Esophagus mucosa (tissue), 1 donor: ENCODE measurements at regions not wholly inside any gene's neighbourhood (a gene's known extent, or its start where the extent isn't known, plus 50 kb on each side); places are given as distances from the start of the nearest gene placed in this dataset.
A peak's percentile ranks its signal among the peaks of the same experiment; 100 is the strongest.

ENCODE experiments used
- ATAC-seq: fragments of 200-7000 bp; cut with Tn5 transposase; one replicate; pipeline ENCODE4 v1.9.1; 2020
- donor health status: DM: yes; HTN: yes; CAD: no.

DNA sequence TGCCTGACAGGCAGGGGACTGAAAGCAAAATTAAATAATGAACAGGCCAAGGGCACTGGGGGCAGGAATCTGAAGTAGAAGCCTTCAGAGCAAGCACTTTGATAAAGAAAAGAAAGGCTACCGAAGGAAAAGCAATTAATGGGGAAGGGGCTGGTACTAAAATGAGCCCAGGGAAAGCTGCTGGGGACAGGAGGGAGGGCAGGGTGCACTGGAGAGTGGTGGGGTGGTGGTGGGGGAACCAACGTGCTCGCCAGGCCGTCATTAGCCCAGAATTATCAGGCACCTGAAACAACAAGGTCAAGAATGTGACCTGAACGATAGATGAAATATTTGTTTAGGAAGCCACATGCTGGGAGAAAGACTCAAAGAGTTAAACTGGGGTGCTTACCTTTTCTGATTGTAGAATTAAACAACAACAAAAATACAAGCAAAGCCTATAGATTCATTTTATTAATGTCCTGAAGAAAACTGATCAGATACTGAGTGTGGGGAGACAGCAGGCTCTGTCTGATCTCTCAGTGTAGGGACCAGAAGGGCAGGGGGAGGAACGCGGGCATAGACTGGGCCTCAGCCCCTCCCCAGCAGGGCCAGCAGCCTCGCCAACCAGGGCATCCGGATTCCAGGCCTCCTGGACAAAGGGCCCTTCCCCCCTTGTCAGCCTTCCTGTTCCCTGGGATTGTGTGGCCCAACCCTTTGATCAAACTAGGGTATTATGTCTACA, 239.7 kb upstream of the KLF3 start:
- ATAC-seq: no peak

DNA sequence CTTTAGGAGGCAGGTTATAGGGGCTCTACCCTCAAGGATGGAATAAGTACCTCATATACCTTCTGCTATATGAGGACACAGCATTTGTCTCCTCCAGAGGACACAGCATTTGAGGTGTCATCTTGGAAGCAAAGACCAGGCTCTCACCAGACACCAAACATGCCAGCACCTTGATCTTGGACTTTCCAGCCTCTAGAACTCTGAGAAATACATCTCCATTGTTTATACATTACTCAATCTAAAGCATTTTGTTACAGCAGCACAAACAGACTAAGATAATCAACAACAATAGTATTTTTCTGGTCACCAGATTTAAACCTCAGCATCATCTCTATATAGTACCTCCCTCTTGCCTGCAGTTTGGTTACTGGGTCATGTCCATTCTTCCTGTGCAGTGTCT, 237.5 kb upstream of the KLF3 start:
- ATAC-seq: no peak

DNA sequence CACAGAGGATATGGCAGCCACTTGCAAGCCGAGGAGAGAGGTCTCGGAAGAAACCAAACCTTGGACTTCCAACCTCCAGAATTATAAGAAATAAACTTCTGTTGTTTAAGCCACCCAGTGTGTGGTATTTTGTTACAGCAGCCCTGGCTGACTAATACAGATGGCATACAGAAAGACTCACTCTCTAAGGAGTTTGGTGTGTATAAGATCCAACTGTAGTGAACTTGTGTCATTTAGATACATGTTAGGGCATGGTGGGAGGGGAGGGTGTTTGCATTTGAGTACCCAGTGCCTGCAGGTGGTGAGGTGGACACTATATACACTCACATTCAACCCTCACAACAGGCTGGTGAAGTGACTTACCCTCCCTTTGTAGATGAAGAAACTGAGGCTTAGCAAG, 233.2 kb upstream of the KLF3 start:
- ATAC-seq: no peak

DNA sequence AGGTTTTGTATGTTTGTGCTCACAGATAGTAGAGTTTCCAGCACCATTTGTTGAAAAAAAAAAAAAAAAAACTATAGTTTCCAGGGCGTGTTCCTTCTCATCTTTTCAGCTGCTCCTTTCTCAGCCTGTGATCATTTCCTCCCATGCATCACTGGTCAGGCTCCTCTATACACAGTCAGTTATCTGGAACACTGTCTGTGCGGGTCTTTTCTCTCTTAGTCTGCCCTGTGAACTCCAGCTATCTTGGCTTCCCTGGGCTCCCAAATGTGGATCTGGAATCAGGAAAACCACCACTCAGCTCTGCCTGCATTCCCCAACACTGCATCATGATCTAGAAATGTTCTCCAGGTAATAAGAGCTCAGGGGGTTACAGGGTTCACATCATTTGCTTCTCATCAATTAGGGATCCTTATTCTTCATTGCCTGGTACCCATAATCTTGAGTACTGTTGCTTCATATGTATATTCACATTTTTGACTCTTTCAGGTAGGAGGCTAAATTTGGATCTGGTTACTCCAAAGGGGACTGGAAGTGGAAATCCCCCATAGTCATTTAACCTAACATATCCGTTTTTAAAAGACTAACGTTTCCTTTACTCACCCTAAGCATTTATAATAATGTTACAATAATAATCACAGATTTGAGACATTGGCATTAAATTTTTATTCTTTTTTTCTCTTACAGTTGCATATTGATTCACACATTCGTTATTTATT, 221.8 kb upstream of the KLF3 start:
- no peak for ATAC-seq

DNA sequence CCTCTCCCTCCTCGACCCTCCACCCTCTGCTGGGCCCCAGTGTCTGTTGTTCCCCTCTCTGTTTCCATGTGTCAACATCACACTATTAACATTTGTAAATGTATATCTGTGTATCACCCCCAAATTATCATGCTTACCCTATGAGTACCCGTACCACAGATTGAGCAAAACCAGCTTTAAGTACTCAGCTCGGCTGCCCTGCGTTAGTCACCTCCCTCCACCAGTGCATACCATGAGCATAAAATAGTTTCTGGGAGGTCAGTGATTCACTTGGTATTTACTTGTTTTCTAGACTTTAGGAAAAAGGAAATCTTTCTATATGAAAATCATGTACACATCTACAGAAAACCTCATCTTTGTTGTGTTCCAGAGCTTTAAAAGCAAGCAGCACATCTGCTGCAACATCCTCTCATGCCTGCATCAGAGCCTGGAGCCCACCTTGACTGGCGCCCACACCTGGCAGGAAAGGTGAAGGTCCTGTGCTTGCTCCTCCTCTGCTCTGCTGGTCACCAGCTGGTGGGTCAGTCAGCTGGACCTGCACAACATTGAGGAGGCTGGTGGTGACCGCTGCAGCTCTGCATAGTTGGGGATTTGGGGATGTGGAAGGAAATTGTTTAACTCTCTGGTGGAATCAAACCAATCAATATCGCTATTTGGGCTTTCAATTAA, 214.4 kb upstream of the KLF3 start:
- ATAC-seq: no peak

DNA sequence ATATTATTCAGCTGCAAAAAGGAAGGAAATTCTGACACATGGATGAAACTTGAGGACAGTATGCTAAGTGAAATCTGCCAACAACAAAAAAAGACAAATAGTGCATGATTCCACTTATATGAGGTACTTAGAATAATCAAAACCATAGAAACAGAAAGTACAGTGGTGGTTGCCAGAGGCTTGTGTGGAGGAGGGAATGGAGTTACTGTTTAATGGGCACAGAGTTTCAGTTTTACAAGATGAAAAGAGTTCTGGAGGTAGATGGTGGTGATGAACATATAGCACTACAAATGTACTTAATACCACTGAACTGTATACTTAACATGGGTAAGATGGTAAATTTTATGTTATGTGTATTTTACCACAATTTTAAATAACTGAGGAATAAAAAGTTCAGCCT, 212.0 kb upstream of the KLF3 start:
- ATAC-seq: no peak

DNA sequence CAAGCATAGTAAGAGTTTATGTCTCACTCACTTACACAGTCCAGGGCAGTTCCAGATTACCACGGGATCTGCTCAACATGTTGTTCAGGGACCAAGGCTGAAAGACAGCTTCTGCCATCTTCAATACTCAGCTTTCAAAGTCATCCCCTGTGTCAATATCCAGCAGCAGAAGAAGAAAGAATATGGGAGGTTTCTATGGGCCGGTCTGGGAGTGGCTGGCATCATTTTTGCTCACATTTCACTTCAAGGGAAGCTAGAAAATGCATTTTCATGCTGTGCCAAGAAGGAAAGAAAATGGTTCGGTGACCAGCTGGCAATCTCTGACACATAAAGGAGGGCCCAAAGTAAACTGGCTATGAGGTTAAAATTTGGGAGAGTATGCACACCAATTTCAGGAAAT, 211.5 kb upstream of the KLF3 start:
- ATAC-seq: peak; percentile 17

DNA sequence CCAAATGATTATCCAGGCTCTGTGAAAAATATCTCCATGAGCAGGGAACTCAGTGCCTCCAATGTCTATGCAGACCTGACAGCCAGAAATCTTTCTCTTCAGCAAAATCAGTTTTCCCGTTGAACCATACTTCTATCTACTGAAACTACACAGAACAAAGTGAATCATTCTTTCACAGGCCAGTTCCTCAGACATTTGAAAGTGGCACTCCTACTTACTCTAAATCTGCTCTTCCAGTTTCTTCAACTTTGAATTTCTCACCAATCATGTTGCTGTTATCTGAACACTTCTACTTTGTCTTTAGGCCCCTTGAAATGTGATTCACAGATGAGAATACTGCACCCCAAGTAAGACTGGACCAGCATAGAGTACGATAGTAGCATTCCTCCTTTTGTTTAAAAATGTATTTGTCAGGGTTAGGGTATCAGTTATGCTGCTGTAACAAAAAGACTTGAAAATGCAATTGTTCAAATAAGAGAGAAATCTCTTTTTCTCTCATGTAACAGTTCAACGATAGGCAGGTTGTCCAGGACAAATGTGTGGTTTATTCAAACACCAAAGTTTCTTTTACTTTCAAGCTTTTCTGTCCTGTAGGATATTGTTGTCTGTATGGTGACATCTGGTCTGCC, 210.6 kb upstream of the KLF3 start:
- no peak for ATAC-seq

DNA sequence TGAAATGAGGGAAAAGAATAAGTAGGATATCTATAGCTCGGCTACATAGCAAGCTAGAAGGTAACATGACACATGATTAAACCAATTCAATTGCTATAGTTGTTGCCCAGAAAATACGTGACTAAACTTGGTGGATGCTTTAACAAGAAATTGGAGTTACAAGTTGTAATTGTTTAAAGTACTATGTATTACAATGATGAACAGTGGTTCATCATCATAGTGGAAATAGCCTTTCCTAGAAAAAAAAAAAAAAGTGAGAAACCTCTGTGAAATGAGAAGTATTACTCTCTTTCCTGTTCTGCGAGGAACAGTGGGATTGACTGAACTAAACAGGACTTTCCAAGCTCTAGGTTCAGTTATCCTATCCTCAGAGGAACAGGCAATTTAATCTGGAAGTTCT, 209.7 kb upstream of the KLF3 start:
- ATAC-seq: no peak

DNA sequence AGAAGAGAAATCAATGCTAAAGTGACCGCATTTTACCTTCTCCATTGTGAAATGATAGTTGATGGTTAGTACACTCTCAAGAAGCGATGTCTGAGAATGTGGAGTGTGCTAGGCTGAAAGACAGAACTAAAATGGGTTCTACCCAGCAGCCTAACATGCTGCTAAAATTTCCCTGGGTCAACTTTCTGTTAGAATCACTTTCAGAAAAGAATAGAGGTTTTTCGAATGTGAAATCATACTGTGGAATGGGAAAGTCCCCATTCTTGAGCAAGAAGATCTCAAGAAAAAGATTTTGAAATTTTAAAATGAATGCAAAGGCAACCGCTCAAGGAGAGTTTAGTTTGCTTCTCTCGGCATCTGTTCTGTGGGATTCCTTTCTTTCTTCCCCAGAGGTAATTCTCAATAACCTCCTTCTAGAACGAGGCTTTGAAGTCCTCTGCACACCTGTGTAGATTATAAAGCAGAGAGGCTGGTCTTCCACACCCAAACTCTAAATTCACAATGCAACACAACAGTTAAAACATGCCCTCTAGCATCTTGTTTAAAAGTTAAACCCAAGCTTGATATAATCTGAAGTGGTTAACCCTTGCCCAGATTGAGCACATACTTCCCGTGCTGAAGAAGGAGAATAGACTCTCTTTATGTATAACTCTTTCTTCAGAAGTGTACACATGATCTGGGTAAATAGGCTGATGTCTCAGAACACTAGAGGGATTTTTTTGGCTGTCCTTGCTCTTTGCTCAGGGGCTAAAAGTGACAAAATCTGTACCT, 208.7 kb upstream of the KLF3 start:
- ATAC-seq: no peak

DNA sequence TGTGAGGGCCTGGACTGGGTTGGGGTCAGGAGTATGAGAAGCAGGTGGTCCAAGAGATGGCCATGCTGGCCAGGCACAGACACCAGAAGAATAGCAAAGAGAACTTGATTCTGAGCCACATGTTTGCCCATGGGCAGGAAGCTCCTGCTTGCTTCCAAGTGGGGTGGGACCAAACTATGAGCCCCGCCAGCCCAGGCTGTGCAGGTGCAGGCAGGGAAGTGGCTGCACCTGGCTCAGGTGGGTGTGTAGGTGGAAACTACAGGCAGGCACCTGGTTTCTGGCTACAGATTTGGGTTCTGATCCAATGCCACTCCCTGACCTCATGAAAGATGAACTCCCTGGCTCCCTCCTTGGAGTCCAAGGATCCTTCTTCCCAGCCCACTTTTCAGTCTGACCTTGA, 207.9 kb upstream of the KLF3 start:
- ATAC-seq: peak; percentile 51

DNA sequence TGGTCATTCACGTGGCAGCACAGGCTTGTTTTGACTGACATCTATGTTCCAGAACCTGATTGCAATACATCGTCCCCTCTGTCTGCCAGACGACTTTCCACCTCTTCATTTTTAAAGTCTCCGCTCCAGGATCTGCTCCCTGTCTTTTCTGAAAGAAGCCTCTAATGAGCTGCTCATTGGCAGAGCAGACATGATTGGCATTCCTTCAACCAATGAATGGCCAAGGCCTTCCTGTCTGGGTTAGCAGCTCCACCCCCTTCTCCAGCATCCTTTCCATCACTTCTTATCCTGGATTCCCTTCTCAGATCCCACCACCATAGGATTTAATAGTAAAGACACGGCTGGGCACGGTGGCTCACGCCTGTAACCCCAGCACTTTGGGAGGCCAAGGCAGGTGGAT, 202.7 kb upstream of the KLF3 start:
- ATAC-seq: no peak

DNA sequence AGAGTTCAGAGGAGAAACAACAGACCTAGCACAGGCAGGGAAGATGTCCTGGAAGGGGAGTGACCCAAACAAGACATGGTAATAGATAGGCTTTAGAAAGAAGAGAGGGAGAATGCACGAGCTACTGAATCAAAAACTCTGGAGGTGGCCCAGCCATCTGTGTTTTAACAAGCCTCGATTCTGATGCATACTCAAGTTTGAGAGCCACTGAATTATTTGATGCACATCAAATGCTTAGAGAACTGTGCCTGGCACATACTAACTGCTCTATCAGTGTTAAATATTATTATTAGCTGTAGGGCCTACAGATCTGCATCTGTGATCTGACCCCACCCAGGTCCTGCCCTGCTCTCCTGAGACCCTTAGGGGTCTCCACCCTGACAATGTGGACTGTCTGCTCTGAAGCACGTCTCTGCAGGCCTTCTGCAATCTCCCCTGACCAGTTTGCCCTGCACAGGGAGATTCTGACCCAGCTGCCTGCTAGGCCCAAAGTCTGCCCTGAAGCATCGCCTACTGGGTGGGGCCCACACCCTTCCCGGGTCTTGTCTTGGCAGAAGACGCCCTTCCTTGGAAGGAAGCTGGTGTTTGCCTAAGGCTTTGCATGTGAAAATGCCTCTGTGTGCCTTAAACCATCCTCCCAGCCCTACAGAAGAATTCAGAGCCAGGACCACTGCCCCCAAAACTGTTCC, 201.5 kb upstream of the KLF3 start:
- peak; percentile 81 for ATAC-seq

DNA sequence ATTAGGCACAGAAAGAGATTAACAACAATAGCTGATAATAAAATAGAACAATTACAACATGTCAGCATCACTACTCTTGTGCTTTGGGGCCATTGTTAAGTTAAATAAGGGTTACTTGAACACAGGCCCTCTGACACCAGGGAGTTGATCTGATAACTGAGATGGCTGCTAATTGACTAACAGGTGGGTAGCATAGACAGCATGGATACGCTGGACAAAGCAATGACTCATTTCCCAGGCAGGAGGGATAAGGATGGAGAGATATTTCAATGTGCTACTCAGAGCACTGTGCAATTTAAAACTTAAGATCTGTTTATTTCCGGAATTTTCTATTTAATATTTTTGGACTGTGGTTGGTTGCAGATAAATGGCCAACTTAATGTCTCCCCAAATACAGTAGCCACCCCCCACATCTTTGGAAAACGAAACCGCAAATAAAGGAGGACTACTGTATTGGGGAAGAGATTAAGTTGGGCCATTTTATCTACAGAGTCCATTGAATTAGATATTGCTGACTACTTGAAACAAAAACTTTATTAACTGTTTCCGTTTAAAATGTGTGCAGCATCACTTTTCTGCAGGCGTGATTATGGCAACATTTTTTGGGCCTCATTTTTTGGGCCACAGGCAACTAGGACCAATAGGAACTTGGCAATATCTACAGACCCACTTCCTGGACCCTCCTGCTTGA, 200.6 kb upstream of the KLF3 start:
- no peak for ATAC-seq

DNA sequence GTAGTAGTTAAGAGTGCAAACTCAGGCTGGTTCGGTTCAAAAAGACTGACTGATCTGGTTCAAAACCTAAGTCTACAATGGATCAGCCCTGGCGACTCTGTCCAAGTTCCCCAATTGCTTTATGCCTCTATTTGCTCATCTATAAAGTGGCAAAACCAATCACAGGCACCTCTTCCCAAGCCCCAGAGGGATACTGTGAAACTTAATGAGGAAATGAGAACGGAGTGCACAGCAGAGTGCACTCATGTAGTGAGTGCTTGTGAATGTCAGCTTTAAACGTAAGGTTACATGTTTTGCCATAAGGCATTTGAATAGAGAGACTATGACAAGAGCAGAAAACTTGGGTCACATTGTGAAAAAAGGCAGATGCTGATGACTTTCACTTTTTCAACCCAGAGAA, 199.7 kb upstream of the KLF3 start:
- ATAC-seq: no peak

DNA sequence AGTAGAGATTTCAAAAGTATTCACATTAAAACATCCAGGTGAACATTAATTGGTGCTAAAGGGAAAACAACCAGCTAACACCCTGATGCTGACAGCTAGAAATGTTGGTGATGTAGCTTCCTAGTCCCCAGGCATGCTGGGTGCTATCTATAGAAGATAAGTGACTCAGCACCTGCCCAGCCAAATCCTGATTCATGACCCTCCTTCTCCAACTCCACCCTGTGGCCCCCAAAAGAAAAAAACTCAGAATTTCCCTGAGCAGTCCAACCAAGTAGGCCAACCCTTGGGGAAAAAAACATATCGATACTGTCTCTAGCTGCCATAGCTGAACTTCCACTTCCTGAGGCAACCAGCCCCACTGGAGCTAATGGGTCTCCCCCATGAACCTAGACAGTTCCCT, 197.6 kb upstream of the KLF3 start:
- ATAC-seq: no peak

DNA sequence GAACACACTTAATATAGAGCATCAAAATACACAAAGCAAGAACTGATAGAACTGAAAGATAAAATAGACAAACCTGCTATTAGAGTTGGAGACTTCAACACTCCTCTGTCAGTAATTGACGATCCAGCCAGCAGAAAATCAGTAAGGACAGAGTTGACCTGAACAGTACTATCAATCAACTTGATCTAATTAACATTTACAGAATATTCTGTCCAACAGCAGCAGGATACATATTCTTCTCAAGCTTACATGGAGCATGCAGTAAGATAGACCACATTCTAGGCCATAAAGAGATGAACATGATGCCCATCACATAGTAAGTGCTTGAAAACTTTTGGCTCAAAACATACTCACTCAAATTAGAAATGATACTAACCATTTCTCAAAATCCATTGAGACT, 196.7 kb upstream of the KLF3 start:
- ATAC-seq: no peak

DNA sequence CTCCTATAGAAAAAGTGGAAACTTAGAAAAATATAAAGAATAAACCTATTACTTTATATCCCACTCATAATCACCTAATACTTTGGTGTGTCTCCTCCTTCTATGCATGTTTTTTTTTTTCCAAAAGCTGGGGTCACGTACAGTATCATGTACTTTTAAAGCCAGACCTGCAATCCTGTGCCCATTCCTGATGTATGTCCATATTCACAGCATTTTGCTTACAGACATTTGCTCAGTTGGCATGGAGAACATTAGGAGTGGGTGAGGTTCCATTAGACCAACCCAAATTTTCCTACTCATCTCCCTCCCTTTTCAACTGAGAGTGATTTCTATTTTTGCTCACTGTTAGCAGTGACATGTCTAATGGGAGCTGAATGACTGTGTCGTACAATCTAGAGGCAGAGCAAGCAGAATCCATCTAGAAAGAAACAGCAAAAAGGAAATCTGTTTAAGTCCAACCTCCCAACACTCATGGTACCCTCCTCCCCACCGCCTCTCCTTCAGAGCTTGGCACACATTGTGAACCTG, 195.6 kb upstream of the KLF3 start:
- ATAC-seq: no peak

DNA sequence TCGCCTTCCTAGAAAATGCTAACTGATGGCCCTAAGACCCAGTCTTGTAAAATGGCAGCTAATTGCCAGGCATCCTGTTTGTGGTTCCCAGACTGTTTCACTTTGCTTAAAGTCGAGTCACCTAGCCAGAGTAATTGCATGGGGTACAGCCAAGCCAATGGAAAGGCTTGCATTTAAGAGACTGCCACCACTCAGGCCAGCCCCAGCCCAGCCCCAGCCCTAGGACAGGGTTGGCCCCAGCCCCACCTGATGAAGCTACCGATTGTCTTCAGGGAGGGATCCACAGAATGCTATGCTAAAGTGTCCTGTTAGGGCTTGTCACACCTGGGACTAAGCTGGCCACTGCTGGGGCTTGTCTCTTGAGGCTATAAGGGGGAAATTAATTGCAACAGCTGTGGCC, 194.6 kb upstream of the KLF3 start:
- peak; percentile 96 for ATAC-seq

DNA sequence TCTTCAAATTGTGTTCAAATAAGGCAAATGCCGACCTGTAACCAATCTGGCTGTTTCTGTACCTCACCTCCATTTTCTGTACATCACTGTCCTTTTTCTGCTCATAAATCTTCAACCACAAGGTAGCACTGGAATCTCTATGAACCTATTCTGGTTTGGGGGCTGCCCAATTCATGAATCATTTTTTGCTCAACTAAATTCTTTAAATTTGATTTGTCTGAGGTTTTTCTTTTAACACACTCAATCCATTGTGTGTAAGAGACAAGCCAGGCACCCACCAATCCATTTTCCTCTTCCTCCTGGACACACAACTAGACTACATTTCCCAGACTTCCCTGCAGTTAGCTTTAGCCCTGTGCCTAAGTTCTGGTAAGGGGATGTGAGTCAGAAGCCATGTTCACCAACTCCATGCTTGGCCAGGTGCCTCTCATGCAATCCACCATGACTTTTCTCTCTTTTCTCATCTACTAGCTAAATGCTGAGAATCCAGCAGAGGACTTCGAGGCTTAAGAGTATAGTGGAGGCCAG, 193.2 kb upstream of the KLF3 start:
- ATAC-seq: no peak

DNA sequence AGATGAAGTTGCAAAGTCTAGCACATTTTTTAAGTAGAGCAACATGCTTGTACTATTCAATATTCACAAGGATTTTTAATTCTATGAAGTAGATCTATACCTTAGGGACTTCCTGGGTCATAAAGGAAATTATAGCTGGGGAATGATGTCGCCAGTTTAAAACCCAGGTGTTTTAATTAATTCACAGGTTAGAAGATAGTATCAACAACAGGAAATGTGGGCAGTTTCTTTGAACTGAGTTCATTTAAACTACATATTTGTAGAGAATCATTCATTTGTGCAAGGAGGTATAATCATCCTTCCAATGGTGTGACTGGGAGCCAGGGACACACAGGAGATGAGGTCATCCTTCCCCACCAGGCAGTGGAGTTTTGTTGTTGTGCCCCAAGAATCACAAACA, 181.3 kb upstream of the KLF3 start:
- no peak for ATAC-seq
